SK-N-DZ (cell line): ENCODE measurements at regions not wholly inside any gene's neighbourhood (a gene's known extent, or its start where the extent isn't known, plus 50 kb on each side); places are given as distances from the start of the nearest gene placed in this dataset.
"Not testable (repeated sequence)": the region's sequence is repeated elsewhere in the genome, so short reads cannot be mapped to it uniquely, and the experiment has no call there.

ENCODE experiments used
- DNase-seq: peaks from one replicate; pipeline ENCODE4 v3.0.0-alpha.2; 2015; ENCODE audit warnings: low spot score

GRCh38 chr9:22829236-22829635 is 382.6 kb downstream of the DMRTA1 start:
- no peak for DNase-seq

DNA sequence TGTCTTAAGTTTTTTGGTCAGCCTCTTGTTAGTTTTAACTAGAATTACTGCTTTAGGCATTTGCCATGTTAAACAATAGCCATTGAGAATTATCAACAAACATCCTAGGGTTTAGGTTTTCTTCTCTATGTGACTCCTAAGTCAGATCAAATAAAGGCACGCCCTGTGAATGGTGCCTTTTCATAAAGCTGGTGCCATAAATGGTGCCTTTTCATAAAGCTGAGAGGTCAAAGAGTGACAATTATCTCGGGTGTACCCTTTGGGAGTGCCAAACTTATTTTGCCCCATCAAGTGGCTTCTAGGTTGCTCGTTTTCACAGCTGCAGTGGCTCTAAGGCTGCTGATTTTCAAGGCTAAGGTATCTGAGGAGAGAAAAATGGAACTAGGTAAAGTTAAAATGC is 391.6 kb downstream of the DMRTA1 start:
- no peak for DNase-seq

DNA sequence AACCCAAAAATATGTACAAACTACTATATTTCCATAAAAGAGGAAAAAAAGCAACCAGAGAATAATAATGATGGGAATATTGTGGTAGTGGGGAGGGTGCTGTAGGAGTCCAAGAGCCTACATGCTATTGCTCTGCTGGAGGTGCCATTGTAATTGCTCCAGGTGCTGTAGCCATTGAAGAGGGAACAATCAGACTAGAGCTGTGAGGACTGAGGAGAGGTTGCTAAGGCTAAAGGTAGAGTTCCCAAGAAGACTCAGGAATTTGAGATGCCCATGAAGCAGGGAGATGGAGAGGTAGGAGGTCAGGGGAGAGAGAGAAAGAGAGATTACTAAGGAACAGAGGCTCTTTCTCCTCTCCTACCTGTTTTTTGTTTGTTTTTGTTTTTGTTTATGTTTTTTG is 394.0 kb downstream of the DMRTA1 start:
- no peak for DNase-seq

- not testable (repeated sequence) for DNase-seq
Observed at GRCh38 chr9:22845243-22845642, 398.6 kb downstream of the DMRTA1 start.

GRCh38 chr9:22855980-22856379 is 409.4 kb downstream of the DMRTA1 start:
- DNase-seq: no peak

- DNase-seq: no peak
Observed at GRCh38 chr9:22857316-22857715, 410.7 kb downstream of the DMRTA1 start.

- DNase-seq: no peak
Observed at GRCh38 chr9:22863106-22863505, 416.5 kb downstream of the DMRTA1 start.

DNA sequence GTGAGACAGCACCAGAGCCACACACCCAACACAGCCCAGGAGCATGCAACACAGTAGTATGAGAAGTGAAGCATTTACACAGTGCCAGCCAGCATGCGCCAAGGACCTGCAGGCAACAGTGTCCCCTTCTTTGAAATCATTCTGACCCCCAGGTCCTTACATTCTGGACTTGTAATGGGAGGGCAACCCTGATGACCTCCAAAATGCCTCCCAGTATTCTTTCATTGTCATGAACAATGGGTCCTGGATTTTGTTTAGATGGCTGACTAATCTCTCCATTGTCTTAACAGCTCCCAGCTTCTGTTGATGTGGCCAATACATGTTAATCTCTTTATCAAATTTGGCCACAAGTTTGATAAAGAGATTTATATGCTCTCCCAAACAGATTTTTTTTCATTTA is 417.1 kb downstream of the DMRTA1 start:
- DNase-seq: no peak

- no peak for DNase-seq
Observed at GRCh38 chr9:22893196-22893843, 446.7 kb downstream of the DMRTA1 start.

DNA sequence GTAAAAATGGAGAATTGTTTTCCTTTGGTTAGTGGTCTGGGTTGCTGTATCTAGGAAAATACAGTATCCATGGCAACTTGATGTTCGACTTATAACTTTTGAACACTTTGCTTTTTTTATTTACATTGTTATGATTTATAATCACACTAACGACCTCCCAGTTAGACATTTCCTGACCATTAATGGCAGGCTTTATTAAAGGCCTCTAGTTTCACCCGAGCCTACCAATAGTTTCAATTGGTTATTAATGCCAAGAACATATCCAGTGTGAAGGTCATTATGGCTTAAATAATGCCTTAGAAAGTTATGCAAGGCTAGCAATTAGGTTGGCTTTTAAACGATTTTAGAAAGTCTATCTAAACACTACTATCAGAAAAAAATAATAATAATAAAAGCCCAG is 452.0 kb downstream of the DMRTA1 start:
- no peak for DNase-seq

- no peak for DNase-seq
Observed at GRCh38 chr9:22911632-22912031, 465.0 kb downstream of the DMRTA1 start.

DNA sequence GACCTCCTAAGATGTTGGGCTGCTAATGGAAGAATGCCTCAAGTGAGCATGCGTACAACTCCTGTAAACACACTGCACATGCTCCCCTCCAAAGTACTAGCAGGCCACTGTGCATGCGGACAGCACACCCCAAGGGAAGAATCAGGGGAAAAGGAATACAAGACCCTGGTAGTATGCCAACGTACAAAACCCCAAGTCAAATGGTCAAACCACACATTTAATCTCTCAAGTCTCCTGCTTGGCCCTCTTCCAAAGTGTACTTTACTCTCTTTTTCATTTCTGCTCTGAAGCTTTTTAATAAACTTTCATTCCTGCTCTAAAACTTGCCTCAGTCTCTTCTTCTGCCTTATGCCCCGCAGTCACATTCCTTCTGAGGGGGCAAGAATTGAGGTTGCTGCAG is 466.4 kb downstream of the DMRTA1 start:
- DNase-seq: no peak

DNA sequence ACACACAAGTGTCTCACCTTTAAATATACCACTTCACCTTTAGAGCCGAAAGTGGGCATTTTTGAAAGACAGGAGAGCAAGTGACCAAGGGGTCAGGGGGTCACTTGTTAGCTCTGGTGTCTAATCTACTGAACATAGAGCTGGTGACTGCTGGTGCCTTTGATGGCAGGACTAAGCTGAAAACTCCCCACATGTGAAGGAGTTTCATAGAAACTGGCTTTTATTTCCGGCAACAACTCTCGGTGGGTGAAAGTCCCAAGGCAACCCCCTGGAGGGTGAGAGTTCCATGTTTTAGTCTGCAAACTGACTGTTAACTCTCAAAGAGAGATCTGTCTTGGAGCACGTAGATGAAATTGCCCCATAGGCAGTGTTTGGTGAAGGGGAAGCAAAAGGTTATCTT is 466.9 kb downstream of the DMRTA1 start:
- DNase-seq: no peak

DNA sequence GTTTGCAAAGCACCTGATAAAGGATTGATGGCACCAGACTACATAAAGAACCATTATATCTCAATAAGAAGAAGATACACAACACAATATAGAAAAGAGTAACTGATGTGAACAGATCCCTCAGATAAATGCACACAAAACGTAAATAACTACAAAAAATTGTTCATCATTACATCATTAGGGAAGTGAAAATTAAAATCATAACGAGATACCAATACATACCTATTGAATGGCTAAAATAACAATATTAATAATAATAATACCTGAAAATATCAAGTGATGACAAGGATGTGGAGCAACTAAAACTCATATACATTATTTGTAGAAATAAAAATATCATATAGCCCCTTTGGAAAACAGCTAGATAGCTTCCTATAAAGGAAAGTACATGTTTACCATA is 469.5 kb downstream of the DMRTA1 start:
- no peak for DNase-seq

GRCh38 chr9:22919423-22919822 is 472.8 kb downstream of the DMRTA1 start:
- DNase-seq: no peak

GRCh38 chr9:22921742-22922141 is 475.1 kb downstream of the DMRTA1 start:
- no peak for DNase-seq

- DNase-seq: no peak
Observed at GRCh38 chr9:22922222-22922621, 475.6 kb downstream of the DMRTA1 start.

DNA sequence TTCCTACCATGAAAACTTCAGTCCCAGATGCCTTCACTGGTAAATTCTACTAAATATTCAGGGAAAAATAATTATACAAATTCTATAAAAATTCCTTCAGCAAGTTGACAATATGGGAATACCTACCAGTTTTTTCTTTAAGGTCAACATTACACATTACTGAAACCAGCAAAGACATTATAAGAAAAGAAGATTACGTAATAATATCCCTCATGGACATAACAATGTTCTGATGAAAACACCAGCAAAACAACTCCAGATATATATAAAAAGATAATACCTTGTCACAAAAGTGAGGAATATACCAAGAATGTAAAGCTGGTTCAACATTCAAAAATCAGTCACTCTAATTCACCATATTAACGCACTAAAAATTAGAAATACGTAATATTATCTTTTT is 507.9 kb downstream of the DMRTA1 start:
- no peak for DNase-seq

- DNase-seq: no peak
Observed at GRCh38 chr9:22954964-22955363, 508.3 kb downstream of the DMRTA1 start.

DNA sequence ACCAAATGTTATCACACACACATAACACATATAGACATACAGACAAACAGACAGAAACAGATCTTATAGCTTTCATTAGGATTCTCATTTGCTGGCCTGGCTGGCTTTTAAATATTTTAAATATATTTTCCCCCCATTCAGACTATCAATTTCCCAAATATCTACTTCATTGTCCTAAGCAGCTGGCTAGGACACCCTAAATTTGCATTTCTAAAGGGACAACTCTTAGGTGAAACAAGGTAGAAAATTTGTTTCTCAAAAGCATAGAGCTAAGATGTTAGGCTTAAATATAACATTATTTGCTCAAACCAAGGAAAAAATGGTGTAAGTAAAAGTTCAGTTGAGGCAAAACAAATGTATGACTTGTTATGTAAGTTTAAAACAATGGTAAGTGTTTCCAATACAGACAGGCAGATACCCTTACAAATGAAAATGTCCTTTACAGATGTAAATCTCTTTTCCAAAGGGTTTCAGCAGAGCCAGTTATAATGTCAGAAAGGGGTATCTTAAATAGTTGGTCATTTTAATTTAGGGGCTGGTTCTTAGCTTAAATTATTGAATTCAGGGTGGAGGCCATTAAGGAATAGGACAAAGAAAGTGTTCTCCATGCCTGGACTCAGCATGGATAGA is 522.8 kb downstream of the DMRTA1 start:
- no peak for DNase-seq

GRCh38 chr9:22970434-22970975 is 523.9 kb downstream of the DMRTA1 start:
- no peak for DNase-seq

- DNase-seq: no peak
Observed at GRCh38 chr9:22975951-22976350, 529.3 kb downstream of the DMRTA1 start.

GRCh38 chr9:22976454-22976853 is 529.8 kb downstream of the DMRTA1 start:
- no peak for DNase-seq
